ENCODE measurements at regions not wholly inside any gene's neighbourhood (a gene's known extent, or its start where the extent isn't known, plus 50 kb on each side); places are given as distances from the start of the nearest gene placed in this dataset.

DNA sequence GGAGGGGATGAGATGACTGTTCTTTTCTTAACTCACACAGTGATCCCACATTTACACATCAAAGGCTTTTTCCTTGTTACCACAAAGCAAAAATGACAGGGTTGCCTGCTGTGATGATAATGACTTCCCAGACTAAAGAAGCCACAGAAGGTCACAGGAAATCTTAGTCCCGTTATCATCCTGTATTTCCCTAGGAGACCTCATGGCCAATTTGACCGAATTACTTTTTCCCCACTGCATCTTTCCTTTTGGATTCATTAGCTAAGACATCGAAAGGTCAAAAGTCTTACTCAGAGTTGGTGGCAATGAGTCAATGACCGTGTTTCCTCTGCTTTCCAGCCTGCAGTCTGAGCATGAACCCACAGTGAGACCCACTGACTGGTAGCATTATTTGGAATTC lies 130.1 kb upstream of the INHBA start:
- no peak for DNase-seq (ENCODE audit: low read depth in 2 of 2)

DNA sequence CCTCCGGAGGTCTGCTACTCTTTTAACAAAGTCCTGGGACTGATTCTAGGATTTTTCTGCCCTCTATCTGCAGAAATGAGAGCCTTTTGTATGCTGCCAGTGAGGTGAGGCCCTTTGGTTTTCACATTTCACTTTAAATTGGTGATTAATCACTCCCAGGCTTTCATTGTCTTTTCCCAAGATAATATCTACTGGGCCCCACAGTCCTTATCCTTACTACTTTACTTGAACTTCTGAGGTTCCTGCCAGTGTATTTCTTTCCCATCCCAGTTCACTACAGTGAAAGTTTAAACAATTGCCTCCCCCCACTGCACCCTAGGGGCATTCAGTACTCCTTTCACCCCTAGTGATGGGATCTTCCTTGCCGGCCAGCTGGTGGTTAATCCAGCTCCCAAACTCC lies 127.4 kb upstream of the INHBA start:
- DNase-seq (ENCODE audit: low read depth in 2 of 2) = no peak

DNA sequence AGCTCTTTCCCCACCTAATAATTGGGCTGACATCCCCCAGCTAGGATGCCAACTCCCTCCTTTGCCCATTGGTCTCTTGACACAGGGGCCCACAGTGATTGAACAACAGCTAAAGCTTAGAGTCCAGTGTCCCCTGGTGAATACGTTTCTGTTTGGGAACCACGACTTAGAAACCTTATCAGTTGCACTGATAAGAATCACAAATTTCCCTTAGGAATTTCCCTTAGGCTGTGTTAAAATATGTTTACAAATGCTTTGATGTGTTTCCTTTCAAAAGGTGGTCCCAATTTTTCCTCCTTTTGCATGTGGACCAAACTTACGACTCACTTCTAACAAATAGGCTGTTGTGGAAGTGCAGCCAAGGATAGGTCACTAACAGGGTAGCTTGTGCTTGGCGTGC lies 126.0 kb upstream of the INHBA start:
- no peak for DNase-seq (ENCODE audit: low read depth in 2 of 2)

DNA sequence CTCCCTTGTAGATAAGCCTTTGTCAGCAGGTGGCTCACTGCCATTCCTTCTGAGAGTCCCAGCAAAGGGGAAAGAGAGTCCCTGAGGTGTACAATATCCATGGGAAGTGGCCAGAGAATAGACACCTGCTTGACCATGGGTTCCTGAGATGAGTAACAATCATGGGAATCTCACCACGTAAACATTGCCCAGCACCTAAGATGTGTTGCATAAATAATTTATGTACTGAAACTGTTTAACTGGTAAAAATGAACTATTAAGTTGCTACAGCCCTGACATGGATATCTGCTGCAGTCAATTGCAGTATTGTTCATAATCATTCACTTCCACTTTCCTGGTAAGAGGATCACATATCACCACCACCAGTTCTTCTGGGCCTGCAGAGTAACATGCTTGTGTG lies 123.8 kb upstream of the INHBA start:
- no peak for DNase-seq (ENCODE audit: low read depth in 2 of 2)

DNA sequence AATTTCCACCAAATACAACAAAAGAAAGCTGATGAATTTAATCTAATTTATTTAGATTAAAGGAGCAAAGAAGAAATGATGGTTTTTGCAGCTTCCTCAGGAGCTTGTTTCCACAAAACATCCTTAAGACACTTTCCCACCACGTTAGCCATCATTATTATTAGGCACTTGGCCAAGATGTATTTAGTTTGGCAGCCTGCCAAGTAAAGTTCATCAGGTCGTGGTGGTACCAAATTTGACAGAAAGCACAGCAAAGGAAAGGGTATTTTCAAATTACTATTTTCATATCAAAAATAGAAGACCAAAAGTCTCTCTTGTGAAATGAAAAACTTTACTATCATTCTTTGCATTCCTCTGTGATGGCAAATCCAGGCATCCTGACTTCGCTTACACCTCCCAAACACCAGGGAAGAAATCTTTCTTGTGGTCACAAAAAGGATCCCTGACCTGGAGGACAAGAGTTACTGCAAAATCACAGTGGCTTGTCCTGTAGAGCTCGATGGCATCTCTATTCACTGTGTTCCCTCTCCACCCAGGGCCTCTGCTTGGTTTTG lies 123.1 kb upstream of the INHBA start:
- no peak for DNase-seq (ENCODE audit: low read depth in 2 of 2)

DNA sequence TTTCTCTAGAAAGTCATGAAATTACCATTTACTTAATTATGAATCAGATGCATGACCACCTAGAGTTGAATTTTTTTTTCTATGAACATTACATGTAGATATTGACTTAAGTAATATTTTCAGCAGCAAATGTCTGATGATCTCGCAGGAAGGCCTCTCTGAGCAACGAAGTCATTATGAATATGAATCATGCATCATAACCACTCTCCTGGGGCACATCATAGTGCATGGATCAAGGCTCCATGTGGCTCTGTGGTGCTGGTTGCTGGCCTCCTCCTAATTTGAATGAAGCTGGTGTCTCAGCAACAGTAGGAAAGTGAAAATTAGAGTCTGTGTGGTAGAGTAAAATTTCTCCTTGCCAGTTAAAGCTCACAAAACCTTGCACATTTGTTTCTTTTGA lies 121.4 kb upstream of the INHBA start:
- no peak for DNase-seq (ENCODE audit: low read depth in 2 of 2)

DNA sequence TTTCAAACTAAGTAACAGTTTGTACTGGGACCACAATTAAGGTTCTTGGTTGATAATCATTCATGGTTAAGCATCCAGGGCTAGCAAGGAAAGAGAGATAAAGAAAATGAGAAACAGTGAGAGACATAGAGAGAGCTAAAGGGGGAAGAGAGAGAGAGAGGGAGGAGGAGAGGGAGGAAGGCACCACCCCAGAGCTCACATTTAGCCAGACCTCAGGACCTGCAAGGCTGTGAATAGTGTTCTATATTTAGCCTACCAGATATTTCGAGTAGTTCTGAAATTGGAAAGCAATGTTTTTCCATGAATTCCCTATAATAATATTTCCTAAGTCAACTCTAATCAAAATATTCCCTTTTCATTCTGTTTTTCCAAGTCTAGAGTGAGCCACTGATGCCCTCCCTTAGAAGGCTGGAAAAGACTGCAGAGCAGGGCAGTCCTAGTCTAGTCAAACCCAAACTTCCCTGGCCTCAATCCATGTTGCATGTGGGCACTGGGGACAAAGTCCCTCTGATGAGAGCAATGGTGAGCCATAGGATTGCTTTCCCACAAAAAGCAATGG lies 119.4 kb upstream of the INHBA start:
- no peak for DNase-seq (ENCODE audit: low read depth in 2 of 2)

DNA sequence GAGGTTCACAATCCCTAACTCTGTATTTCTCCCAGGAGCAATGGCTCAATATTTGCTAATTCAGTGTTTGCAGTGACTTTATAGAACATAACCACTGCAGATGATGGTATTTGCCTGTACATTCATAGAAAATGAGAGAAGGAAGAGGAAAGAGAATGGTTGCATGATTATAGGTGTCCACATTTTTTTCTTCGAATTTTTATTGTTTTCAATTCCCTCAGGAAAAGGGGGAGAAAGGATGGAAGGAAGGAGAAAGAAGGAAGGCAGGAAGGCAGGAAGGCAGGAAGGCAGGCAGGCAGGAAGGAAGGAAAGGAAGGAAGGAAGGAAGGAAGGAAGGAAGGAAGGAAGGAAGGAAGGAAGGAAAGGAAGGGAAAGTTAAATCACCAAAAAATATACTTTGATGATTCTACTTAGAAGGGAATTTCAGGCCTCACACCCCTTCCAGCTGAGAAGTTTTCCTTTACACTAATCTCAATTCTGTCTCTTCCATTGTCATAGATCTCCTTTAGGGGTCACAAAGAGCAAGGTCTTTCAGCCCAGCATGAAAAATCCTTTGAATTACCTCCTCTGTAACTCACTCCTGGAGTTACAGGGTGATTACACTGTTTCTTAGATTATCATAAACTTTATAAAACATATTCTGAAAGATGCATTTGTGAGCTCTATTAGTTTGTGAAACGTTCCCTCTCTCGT lies 118.8 kb upstream of the INHBA start:
- no peak for DNase-seq (ENCODE audit: low read depth in 2 of 2)

DNA sequence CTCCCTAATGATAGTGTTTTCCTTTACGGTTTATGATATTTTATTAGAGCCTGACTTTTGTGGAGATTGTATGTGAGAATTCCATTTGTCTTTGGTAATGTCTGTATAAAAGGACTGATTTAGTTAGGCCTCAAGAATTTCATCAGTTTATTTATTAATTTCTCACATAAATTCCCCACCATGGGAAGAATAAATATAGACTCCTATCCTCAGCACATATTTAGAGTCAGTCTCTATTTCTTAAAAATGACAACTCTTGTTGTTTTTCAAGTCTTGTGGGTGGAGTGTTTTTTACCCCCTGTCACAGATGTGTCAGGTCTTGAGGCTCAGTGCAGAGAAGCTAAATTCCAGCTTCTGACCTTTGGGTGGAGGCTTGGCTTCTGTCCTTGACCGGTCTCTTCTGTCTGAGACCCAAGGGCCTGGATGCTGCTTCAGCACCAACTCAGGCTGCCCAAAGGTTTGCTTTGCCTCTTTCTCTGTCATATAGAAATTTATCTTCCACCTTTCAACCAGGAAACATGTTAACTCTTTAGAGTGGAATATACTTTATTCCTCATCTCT lies 117.3 kb upstream of the INHBA start:
- no peak for DNase-seq (ENCODE audit: low read depth in 2 of 2)

DNA sequence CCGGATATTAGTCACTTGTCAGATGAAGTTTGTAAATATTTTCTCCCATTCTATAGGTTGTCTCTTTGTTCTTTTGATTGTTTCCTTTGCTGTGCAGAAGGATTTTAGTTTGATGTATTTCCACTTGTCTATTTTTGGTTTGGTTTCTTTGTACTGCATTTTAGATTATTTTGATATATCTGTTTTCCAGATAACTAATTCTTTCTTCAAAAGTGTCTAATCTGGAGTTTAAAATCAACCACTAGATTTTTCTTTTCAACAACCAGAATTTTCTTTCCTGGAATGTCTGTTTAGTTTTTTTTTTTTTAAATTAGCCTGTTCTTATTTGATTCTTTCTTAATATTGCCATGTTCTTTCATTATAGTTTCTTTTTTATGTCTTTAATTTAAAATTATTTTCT lies 116.8 kb upstream of the INHBA start:
- DNase-seq (ENCODE audit: low read depth in 2 of 2) = no peak

DNA sequence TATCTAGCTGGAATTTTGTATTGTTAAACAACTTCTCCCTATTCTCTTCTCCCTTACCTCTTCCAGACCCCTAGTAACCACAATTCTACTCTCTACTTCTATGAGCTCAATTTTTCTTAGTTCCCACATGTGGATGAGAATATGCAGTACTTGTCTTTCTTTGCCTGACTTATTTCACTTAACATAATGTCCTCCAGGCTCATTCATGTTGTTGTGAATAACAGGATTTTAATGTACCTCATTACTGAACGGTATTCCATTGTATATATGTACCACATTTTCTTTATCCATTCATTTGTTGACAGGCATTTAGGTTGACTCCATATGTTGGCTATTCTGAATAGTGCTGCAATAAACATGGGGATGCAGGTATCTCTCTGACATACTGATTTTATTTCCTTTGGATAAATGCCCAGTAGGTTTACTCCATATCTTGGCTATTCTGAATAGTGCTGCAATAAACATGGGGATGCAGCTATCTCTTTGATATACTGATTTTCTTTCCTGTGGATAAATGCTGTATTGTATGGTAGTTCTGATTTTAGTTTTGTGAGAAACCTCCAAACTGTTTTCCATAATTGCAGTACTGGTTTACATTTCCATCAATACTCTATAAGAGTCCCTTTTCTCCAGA lies 116.0 kb upstream of the INHBA start:
- no peak for DNase-seq (ENCODE audit: low read depth in 2 of 2)

DNA sequence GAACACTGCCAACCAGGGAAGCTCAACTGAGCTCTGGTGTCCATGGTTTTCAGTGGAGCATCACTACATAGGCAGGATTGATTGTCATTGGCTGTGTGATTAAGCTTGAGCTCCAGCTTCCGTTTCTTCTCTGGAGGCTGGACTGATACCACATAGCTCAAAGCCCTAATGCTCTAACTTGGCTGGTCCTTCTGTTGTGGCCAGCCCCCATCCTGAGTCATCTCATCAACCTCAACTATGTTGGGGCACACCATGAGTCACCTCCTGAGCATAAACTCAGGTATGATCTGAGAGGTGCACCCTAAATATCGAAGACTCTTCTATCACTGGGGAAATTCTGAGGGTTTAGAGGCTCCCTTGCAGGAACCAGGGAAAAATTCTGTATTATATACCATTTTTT lies 114.5 kb upstream of the INHBA start:
- no peak for DNase-seq (ENCODE audit: low read depth in 2 of 2)

DNA sequence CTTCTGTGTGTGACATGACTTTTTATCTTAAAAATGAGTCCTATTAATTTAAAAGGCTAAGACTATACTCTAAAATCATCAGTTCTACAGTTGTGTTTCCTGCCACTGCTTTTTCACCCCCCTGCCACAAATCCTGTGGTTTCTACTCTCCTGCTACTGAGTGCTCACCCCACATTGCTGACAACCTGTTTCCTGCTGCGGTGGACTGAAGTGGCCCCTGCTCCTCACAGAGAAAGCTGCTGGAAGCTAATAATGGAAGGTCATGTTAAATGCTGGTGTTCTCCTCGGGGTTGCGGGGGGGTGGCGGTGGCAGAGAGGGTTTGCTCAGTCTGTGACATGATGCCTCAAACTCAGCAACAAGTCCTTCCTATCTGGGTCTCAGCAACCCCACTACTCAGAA lies 113.2 kb upstream of the INHBA start:
- DNase-seq (ENCODE audit: low read depth in 2 of 2) = no peak

DNA sequence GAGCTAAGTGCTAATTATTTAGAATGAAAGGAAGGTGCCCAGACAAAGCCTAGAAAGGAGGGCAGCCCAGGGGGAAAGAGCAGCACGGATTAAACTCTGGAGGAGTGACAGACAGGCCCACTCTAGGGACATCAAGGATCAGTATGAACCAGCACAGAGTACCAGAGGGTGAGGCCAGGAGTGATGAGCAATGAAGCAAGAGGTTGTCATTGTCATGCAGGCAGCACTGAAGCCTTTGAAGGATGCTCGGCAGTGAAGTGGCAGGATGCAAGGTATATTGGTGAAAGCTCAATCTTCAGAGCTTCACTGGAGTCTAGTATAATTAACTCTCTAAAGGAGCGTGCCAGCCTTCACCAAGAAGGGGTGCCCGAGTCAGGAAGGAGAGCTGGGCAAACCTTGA lies 112.0 kb upstream of the INHBA start:
- no peak for DNase-seq (ENCODE audit: low read depth in 2 of 2)

DNA sequence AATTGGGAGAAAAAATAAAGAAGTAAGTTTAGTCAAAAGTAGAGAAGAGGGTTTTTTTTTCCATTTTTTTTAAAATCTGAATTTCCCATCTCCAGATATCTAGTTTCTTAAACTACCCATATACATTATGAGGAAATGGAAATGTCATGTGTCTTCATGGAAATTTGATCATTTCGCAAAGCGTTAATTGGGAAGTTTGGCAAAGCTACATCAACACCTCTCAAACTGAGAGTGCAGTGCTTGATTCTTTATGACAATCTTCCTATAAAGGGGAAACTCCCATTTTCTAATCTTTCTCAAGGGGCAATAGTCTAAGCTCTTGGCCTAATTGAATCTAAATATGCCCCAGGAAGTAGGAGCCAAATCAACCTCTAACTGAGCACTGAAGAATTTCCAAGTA lies 110.4 kb upstream of the INHBA start:
- no peak for DNase-seq (ENCODE audit: low read depth in 2 of 2)

DNA sequence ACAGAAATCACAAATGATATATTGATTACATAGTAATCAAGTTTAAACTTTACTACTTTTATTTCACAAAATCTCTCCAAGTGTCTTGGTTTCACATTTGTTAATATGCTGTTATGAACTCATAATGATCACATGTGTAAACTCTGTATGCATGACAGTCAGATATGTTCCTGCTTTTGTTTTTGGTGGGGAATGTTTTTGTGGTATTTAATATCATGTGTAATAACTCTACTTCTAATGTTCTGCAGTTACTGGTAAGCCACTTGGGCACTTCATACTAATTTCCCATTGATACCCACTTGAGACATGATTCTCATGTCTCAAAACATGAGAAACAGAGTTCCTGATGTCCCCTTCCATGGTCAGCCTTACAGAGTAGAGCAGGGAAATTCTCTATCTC lies 109.1 kb upstream of the INHBA start:
- no peak for DNase-seq (ENCODE audit: low read depth in 2 of 2)

DNA sequence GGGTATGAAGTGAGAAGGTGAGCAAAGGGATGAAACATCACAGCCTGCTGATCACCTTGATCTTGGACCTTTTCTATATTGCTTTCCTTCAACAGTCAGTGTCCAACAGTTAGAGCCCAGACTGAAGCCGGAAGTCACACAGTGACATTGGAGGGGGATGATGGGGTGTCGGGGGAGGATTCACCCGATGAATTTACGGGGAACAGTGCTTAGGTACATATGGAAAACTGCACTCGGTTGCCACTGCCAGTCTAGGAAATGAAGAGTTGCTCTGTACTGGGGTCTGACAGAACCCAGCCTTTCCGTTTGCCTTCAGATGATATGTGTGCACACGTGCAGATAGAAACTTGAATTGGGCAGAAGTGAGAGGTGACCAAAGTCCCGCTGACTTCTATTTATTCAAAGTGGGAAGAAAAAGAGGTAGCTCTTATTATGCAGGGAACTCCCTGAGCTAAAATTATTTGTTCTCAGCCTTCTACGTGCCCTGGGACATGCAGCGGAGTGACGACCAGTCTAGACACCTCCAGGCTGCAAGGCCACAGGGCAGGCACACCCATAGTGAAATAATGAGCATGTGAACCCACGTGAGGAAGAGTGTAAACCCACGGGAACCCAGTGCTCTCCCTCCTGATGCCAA lies 107.2 kb upstream of the INHBA start:
- DNase-seq (ENCODE audit: low read depth in 2 of 2) = no peak

DNA sequence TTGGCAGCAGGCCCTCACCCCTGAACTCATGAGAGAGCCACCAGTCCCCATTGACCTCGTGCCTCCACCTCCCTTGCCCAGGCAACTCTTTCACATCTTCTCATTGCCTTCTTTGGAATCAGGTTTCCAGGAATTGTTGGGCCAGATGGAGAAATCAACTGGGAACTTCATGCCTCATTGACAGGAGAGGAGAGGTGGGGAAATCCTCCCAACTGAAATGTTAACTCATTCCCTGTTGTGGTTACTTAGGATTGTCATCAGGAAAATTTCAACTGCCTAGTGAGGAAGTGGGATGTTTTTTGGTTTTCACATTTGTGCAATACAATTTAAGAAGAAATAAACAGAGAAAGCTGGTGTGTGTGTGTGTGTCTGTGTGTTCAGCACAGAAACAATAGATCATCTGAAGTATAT lies 106.6 kb upstream of the INHBA start:
- no peak for DNase-seq (ENCODE audit: low read depth in 2 of 2)

DNA sequence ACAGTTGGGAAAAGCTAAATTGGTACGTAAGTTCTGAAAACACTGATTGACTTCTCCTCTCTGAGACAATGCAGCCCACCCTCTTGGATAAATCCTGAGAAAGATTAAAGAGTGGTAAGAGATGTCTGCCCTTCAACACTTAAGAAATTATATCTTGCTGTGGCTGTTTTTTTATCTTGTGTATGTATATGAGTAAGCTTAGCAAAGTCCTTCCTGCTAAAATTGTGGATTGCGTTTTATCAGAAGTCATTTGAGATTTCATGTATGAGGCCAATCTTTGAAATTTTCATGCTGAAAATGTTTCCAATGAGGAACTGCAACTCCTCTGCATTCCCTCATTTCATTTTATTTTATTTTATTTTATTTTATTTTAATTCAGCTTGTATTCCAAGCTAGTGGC lies 106.2 kb upstream of the INHBA start:
- DNase-seq (ENCODE audit: low read depth in 2 of 2) = no peak

DNA sequence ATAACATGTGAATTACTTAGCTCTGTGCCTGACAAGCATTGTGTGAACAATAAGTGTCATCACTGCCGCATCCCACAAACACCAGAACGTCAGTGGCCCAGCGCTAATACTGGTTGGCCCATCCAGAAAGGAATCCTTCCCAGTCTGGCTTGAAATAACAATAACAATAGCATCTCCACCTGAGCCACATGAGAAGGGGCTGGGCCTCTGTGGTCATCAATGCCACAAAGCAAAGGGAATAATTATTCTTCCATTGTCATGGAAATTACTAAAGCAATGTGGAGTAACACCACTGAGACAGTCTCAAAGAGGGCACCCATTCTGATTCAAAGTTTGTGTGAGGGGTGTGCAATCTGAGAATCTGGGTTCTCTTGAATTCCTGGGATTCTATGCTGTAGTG lies 105.7 kb upstream of the INHBA start:
- no peak for DNase-seq (ENCODE audit: low read depth in 2 of 2)

DNA sequence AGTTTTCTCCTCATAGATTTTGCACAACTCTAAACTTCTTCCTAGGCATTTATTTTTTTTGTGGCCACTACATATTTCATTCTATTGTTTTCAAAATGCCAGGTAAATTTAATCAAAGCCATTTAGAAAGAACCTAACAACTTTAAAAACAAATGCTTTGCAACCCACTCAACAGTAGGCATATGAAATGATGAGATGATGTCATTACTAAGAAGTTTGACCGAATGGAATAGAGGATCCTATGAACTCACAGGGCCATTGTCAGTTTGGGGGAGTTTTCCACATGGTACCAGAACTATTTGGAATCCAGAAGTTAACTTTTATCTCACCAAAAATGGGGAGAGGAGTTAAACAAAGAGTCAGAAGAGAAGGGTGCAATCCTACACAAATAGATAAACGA lies 100.7 kb upstream of the INHBA start:
- no peak for DNase-seq (ENCODE audit: low read depth in 2 of 2)

DNA sequence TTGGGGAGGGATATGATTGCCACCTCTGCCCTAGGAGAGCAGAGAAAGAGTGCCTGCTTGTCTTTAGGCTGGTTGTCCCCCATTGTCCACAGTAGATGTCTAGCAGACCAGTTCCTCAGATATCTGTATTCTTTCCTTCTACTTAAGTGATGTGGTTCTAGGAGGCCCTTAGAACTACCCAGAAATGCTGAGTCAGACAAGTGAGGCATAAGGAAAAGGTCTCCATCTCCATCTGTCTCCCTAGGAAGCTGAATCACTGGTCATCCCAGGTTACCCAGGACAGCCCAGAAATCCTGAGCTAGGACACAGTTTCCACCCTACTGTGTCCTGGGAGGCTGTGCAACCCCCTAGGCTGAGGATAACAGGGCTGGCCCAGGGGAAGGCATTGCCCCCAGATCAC lies 93.4 kb upstream of the INHBA start:
- DNase-seq (ENCODE audit: low read depth in 2 of 2) = no peak

All from stimulated activated CD8-positive, alpha-beta memory T cell treated with anti-CD3 and anti-CD28 coated beads, Interleukin-2, amount 100 ng/mL, for 48 hours (primary cell).